CD4-positive, alpha-beta T cell treated with Interleukin-2 at 100 ng/mL for 4 hours (primary cell): ENCODE measurements at regions not wholly inside any gene's neighbourhood (a gene's known extent, or its start where the extent isn't known, plus 50 kb on each side); places are given as distances from the start of the nearest gene placed in this dataset.

Source experiments
- DNase-seq: peaks from one replicate; pipeline ENCODE4 v3.0.0-alpha.2; 2020; ENCODE audit warnings: low spot score

DNA sequence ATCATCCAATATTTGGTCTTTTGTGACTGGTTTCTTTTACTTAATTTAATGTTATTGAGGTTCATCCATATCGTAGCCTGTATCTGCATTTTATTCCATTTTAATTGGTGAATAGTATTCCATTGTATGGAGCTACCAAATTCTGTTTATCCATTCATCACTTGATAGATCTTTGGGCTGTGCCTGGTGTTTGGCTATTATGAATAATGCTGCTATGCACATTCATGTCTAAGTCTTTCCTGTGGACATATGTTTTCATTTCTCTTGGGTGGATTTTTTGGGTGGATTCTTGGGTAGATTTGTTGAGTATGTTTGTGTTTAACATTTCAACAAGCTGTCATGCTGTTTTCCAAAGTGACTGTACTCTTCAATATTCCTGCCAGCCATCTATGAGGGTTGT is 52.5 kb upstream of the NEDD4L start:
- DNase-seq: no peak

DNA sequence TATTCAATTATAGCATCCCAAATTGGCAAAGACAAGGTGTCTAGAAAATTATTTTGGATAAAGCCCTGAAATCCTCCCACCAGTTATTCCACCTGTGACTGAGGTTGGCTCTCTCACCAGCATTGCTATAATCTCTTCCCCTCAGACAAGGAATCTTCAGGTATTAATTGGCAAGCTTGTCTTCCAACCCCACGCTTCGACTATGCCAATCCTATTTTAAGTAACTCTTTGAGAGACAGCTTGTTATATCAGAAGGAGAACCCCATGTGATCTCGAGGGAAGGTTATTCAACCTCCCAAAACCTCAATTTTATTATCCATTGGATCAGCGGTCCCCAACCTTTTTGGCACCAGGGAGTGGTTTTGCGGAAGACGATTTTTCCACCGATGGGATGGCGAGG is 54.5 kb upstream of the NEDD4L start:
- no peak for DNase-seq

DNA sequence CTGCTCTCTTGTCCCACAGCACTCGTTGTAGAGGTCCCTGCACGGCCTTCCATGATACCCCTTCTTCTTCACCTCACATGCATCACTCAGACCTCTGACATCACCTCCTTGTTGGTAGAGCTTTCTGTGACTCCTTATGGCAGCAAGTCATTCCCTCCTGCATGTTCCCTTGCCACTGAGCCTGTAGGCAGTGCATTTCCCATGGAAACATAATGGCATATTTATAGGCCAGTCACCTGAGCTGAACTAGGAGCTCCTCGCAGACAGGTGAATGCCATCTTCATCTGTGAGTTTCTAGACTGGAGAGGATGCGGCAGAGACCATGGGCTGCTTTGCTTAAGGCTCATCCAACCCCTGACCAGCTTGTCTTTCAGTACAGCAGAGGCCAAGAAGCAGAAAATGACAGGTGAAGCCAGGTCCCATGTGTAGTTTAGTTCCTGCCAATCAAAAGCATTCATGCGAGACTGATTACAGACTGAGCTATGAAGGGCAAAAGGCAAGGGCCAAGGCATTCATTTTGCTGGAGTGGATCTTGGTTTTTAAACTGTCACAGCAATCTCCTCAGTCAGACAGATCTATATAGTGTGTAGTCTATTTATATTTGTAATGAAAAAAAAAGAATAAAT is 59.4 kb upstream of the NEDD4L start:
- no peak for DNase-seq

DNA sequence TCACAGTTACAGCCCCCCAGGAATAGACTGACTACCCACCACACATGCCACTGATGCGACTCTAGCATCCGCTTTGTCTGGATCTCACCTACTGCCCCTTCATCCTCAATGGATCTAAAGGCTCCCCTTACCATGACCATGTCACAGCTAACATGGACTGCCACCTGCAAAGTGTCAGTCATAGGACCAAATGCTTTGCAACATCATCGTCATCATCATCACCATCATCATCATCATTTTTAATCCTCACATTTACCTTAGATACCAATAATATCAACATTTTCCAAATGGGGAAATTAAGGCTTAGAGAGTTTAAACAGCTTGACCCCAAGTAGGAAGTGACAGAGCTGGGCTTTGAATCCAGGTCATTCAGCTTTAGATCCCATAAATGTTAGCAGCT is 60.1 kb upstream of the NEDD4L start:
- no peak for DNase-seq

DNA sequence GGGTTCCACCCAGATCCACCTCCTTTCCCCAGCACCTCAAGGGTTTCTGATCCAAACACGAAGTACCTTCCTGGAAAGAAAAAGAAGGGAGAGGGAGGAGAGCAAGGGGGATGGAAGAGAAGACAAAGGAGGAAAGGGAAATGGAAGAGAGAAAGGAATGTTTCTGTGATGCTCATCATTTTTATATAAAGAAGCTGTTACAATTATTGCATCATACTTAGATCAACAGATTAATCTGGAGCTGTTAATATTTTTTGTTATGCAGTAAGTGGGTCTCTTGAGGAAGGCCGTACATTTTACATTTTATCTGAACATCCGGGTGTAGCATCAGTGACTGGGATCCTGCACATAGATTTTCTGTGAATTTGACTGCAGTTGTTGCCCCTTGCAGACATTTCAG is 60.6 kb upstream of the NEDD4L start:
- DNase-seq: no peak

DNA sequence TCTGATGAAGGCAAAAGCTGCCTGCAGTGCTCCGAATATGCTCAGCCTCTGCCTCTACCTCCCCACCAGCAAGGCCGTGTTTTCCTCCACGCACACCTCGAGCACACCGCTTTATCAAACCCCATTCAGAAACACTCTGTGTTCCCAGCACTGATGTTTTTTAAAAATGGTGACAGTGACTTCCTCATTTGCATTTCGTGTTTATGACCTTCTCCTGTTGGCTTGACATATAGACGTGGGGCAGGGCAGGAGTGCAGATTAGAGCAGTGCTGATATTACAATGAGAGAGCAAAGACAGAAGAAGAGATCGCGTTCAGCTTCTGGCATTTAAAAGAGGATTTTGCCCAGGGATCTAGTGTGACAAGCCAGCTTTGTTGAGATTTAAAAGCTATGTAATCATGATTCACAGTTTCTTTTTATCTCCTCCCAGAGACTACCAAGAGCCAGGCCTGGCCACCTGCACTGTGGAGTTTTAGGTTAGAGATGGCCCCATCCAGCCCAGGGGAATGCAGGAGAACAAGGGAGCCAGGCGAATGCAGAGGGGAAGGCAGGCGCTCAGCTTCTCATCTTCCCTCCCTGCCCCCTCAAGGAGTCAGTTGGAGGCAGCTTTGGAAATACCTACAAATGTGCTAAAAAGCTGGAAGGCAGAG is 61.5 kb upstream of the NEDD4L start:
- DNase-seq: no peak

DNA sequence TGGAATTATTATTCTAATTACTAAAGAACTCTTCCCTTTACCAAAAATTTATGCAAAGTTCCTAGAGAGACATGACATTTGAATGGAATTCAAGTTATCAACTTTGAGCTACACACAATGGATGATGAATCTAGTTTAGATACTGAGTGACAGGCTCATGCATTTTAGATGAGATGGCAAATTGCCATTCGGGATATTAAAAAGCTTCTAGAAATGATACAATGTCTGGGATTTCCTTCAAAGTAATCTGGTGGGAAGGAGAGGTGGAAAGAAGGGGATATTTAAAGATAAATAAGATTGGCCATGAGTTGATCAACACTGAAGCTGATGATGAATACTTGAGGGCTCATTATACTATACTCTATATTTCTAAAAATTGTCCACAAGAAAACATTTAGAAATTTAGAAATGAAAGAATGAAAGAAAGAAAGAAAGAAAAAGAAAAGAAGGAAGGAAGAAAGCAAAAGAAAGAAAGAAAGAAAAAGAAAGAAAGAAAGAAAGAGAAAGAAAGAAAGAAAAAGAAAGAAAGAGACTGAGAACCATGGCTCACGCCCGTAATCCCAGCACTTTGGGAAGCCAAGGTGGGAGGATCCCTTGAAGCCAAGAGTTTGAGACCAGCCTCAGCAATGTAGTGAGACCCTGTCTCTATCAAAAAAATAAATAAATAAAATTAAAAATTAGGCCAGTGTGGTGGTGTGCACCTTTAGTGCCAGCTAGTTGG is 62.6 kb upstream of the NEDD4L start:
- DNase-seq: no peak

DNA sequence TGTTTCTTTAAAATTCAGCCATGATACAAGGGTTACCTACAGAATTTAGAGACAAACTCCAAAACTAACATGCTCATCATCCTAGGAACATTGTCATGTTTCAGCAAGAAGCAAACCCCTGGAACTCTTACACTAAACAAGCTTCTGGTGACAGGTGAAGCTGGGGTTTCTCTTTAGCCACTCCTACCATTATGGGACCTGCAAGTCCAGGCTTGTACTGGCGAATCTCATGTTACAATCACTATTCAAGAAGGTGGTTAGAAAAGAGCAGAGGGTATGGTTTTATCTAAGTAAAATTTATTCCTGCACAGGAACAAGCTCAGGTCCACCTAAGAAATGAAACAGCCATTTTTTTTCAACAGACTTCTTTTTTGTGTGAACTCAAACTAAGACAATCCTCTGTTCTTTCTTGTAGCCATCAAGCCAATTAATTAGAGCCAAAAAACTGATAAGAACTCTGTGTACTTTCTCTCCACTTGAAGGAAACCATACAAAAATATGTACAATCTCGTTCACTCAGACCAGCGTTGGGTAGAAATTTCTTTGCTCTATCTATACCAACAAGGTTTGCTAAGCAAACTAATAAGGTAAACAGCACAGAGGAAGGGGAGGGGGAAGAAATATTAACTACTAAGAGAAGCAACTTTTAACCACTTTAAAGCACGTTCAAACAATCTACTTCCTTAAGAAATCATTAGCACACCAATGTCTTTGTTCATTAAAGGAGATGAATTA is 63.3 kb upstream of the NEDD4L start:
- DNase-seq: no peak

DNA sequence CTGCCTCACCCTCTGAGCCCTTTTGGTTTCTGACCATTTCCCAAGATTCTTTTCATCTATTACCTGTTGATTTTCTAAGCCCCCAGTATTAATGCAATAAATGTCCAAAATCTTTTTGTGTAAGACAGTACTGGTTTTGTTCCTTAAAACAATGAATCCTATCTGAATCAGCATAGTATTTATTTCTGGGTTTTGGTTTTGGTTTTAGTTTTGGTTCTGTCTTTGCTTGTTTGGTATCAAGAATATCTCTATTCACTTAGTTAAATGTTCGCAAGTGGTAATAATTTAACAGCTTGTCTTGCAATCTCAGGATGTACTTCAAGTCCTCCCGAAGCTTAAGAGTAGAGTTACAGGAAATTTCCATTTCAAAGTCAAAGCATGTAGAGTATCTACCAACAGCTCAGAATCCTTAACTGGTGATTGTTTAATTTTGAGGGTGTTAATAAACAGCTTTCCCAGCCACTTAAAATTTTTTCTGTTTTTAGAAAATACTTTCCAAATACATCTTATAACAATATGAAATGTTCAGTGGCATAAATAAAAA is 67.7 kb upstream of the NEDD4L start:
- DNase-seq: no peak

DNA sequence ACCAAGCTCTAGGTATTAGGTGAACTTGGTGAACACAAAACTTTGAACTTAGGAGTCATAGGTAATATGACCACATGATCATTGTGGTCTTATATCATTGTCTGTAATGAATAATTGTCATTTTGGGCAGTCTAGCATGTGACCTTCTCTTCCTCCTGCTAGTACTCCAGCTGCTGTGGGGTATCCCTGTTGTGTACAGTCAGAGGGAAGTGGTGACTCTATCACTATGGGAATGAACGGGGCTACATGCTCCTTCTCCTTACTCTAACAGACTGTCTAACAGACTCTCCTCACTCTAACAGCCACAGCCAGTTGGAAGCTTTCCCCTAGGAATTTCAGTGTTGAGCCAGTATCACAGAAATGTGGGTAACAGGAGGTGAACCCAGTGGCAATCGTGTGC is 68.2 kb upstream of the NEDD4L start:
- no peak for DNase-seq

DNA sequence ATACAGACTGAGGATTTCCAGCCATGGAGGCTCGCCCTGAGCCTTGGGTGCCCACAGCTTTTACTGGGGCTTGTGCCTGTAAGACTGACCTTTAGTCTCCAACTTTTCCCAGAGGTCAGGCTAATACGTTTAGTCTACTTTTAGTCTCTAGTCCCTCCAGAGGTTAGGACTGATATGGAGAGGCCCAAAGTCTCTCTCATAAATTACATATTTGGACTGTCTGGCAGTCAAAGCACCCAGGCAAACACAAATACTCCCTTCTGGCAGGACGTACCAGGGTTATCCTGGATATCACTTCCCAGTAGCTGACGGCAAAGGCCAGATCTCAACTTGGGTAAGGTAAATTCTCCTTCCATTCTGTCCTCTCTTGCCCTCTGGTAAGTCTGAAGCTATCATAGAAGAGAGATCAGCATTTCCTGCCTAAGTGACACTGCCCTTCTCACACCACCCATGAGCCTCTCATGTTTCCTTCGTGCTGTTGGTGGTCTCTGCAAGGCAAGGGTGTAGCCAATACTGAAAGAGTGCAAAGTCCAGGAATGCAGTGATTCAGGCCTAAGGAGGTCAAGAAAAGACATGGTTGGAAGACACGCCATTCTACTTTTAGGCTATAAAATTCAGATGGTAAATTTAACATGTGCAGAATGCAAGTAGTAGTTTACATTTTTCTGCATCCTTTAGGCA is 69.3 kb upstream of the NEDD4L start:
- no peak for DNase-seq

DNA sequence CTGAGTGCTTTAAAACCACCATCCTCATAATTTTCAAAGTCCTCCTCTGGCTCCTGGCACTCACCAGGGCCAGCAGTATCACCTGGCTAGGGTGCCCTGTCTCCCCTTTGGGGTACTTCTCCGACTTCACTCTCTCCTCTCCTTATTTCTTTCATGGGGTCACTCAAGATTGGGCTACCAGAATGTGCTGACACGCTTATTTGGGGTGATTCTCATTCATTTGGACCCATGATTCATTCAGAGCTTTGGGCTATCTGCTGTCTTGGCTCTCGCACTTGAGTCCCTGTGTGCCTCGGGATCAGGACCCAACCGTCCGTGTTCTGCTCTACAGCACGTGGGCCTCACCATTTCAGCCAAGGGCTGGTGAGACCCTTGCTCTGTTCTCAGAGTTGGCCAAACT is 70.1 kb upstream of the NEDD4L start:
- no peak for DNase-seq

DNA sequence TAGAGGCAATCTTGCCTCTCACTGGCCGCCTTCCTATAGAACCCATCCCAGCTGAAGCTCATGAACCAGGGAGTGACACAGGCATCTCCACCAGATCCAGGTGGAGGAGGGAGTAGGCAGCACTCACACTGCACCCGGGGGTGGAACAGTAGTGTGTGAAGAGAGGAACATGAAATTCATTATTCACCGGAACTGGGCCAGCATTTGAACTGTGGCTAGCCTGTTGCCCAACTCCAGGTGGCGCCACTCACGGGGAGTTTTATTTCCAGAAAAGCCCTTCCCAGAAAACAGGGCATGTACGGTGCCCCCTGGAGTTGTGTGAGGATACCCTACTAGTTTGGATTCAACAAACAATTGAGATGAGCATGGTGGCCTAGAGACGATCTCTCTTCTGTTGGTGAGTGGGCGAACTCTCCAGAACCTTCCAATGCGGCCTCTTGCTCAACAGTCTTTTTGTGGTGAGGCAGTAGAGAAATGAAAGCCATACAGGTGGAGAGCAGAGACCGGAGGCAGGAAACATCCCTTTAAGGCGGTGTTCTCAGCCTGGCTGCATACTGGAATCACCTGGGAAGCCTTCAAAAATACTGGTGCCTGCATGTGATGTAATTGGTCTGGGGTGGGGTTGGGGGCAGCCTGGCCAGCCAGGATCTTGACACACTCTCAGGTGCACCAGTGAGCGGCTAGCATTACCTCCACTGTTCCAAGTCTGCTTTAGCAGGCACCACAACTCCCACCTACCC is 73.5 kb upstream of the NEDD4L start:
- DNase-seq: no peak

DNA sequence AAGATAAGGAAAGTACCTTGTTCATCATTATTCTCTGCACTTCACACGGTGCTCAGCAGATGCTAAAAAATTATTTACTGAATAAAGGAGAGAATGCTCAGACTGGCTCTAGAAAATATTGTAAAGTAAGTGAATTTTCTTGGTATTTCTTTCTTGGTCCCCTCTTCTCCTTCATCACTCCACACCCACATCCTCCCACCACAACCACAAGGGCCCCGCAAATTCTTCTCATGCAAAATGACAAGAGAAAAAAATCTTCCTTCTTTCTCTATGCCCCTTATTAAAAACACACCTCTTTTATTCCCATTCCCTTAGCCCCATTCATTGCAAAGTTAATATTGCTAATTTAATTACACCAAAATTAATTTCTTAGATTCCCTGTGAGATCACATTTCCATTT is 74.2 kb upstream of the NEDD4L start:
- DNase-seq: no peak

DNA sequence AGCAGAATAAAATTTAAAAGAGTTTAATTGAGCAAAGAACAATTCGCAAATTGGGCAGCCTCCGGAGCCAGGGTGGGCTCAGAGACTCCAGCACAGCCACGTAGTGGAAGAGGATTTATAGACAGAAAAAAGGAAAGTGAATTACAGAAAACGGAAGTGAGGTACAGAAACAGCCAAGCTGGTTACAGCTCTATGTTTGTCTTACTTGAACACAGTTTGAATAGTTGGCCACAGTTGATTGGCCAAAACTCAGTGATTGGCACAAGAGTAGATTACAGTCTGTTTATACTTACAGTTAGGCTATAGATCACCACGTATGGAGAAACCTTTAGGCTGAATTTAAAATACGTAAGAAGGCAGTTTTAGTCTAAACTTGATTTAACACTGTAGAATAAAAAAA is 78.8 kb upstream of the NEDD4L start:
- no peak for DNase-seq

DNA sequence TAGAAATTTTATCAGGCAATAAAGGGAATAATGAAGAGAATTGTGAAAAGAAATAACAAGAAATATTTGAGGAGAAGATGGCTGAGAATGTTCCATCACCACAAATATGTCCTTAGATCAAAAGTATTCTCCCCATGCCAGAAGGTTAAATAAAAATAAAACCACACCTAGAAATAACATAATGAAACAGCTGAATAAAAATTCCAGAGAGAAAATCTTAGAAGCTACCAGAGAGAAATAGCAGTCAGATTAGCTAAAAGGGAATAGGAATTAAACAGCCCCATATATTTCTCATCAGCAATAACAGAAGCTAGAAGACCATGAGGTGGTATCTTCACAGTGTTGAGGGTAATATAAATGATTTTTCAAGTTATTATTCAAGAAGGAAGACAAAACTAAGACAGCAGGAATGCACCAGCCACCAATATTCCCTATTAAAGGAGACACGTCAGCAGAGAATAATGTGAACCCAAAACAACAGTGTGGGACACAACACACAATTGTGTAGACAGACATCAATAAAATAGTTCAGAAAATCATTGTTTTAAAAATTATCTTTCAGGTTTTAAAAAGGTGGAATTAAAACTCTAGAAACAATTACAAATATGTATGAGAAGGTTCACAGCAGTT is 82.0 kb upstream of the NEDD4L start:
- DNase-seq: no peak

DNA sequence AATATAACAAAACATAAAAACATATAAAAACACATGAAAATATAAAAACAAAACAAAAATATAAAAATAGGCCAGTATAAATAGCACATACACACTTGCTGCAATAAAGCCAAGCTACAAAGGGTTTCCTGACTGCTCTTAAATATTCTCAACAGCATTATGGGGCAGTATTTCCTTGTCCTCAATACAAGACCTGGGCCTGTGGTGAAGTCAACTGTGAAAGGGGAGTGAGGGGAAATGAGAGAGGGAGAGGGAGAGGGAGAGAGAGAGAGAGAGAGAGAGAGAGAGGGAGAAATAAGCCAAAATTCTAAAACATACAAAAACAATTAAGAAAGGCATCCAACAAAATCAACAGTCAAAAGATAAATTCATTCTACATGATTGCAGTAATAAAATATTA is 82.6 kb upstream of the NEDD4L start:
- no peak for DNase-seq

DNA sequence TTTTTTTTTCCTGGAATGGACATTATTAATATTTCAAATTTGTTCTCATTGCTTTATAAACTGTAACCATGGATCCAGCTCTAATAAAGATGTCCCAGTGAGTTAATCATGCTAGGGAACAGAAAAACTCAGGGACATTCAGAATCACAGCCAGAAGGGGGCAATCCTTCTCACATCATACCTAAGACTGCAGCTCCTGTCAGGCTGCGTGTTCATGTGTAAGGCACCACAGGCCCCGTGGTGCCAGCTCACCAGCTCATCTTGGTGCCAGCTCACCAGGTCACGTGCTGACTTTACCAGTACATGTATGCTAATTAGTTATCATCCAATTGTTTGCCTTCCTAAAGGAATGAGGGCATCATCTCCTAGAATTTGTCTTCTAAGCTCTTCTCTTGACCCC is 84.7 kb upstream of the NEDD4L start:
- DNase-seq: no peak

DNA sequence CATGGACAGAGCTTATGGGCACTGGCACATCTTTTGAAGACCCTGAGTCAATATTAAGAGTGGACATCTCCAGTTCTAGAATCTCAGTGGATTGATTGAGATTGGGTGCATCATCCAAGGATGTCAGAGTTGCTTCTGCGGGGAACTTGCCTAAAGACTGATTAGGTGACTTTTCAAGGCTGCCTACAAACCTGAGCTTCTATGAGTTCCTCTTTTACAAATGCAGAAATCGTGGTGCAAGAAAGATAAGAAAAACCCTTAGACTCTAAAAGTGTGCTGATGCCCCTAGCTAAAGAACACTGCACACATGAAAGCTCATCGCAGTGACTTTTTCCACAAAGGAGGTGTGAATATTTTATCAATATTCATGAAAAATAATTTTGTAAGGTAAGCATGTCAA is 86.8 kb upstream of the NEDD4L start:
- DNase-seq: no peak

DNA sequence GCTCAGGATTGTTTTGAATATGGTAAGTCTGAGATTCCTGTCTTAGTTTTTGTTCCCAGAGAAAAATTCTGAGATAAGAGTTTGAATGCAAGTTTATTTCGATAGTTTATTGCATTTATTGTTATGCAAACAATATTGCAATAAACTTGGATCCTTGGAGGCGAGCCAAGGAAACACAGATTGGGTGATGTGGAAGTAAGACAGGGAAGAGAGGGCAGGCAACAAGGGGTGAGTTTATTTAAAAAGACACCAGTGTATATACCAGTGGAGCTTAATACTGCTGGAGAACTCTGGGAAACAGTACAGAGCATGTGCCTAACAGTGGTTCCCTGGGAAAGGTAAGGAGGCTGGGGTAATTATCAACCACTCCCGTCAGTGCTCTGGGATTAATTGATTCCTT is 87.5 kb upstream of the NEDD4L start:
- DNase-seq: no peak

DNA sequence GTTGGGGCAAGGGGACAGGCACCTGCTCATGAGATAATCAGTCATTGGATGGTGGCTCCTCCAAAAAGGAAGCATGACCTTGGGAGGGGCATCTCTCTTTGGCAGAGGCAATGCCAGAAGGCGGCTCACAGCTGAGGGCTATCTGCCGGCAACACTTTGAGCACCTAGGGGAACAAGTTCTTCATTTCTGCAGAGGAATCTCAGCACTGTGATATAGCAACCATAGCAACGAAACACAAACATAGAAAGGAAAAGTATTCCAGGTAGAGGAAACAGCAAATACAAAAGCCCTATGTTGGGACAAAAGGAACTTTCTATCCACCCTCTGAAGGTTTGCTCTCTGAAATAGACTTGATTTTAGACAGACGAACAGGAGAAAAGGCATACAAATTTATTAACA is 89.1 kb upstream of the NEDD4L start:
- no peak for DNase-seq
